NCI-H2081 (cell line): ENCODE measurements at regions not wholly inside any gene's neighbourhood (a gene's known extent, or its start where the extent isn't known, plus 50 kb on each side); places are given as distances from the start of the nearest gene placed in this dataset.

ENCODE experiments used
- DNase-seq, 2 experiments: peaks; one replicate each; lab custom pipeline; 2025; lab: John Stamatoyannopoulos, UW

GRCh38 chr21:16642353-16642752 lies 870.5 kb upstream of the CXADR start:
- DNase-seq, result no peak

- no peak for DNase-seq
These were observed 868.2 kb upstream of the CXADR start for GRCh38 chr21:16644685-16645084.

- no peak for DNase-seq
These were observed 862.0 kb upstream of the CXADR start for GRCh38 chr21:16650714-16651366.

GRCh38 chr21:16651956-16652355 lies 860.9 kb upstream of the CXADR start:
- no peak for DNase-seq

GRCh38 chr21:16663436-16663835 lies 849.4 kb upstream of the CXADR start:
- no peak for DNase-seq

- no peak for DNase-seq
These were observed 845.4 kb upstream of the CXADR start for GRCh38 chr21:16667395-16667794.

GRCh38 chr21:16674949-16675348 lies 837.9 kb upstream of the CXADR start:
- no peak for DNase-seq

- DNase-seq, result no peak
These were observed 836.5 kb upstream of the CXADR start for GRCh38 chr21:16676391-16676790.

- DNase-seq, result peak in 1 of 2 experiments; percentile 2
These were observed 834.2 kb upstream of the CXADR start for GRCh38 chr21:16678429-16679160.

- DNase-seq, result no peak
These were observed 817.8 kb upstream of the CXADR start for GRCh38 chr21:16695074-16695473.

- DNase-seq, result no peak
These were observed 805.6 kb upstream of the CXADR start for GRCh38 chr21:16707274-16707673.

GRCh38 chr21:16708101-16708835 lies 804.6 kb upstream of the CXADR start:
- no peak for DNase-seq

GRCh38 chr21:16709866-16710550 lies 802.8 kb upstream of the CXADR start:
- DNase-seq, result no peak

- DNase-seq, result no peak
These were observed 801.1 kb upstream of the CXADR start for GRCh38 chr21:16711757-16712156.

GRCh38 chr21:16713331-16714117 lies 799.3 kb upstream of the CXADR start:
- DNase-seq, result no peak

GRCh38 chr21:16740511-16740910 lies 772.3 kb upstream of the CXADR start:
- no peak for DNase-seq

- no peak for DNase-seq
These were observed 771.6 kb upstream of the CXADR start for GRCh38 chr21:16741141-16741665.

- DNase-seq, result no peak
These were observed 770.7 kb upstream of the CXADR start for GRCh38 chr21:16742131-16742641.

- DNase-seq, result no peak
These were observed 770.1 kb upstream of the CXADR start for GRCh38 chr21:16742741-16743140.

GRCh38 chr21:16743317-16743716 lies 769.5 kb upstream of the CXADR start:
- DNase-seq, result no peak

- no peak for DNase-seq
These were observed 761.9 kb upstream of the CXADR start for GRCh38 chr21:16750926-16751325.
